Activated CD4-positive, alpha-beta memory T cell treated with anti-CD3 and anti-CD28 coated beads, Interleukin-2, amount 10 ng/mL, durations not matched to agents 7 days and 5 days (primary cell): ENCODE measurements at regions not wholly inside any gene's neighbourhood (a gene's known extent, or its start where the extent isn't known, plus 50 kb on each side); places are given as distances from the start of the nearest gene placed in this dataset.

Source experiments
- CTCF ChIA-PET: fragments of 350-600 bp; sonication (Branson Sonifier 250); formaldehyde crosslinking; loops from one replicate; lab custom pipeline; 2021; ENCODE audit warnings: antibody characterized with exemption, inconsistent platforms; lab: Charles Lee
- POLR2A ChIA-PET: fragments of 350-600 bp; sonication (Branson Sonifier 250); formaldehyde crosslinking; loops from one replicate; lab custom pipeline; 2021; ENCODE audit warnings: antibody characterized with exemption; lab: Charles Lee
- DNase-seq: peaks from one replicate; pipeline ENCODE4 v3.0.0-alpha.2; 2020
- H3K27ac Mint-ChIP-seq: one replicate; pipeline ENCODE4 v1.8.0; 2021; ENCODE audit warnings: mild to moderate bottlenecking, mixed read lengths
- H3K27me3 Mint-ChIP-seq: one replicate; pipeline ENCODE4 v1.8.0; 2021; ENCODE audit warnings: mixed read lengths
- H3K36me3 Mint-ChIP-seq: one replicate; pipeline ENCODE4 v1.8.0; 2021; ENCODE audit warnings: low read depth, mixed read lengths
- H3K4me1 Mint-ChIP-seq: one replicate; pipeline ENCODE4 v1.8.0; 2021; ENCODE audit warnings: mixed read lengths
- H3K4me3 Mint-ChIP-seq: one replicate; pipeline ENCODE4 v1.8.0; 2021; ENCODE audit warnings: mild to moderate bottlenecking, mixed read lengths
- H3K9me3 Mint-ChIP-seq: one replicate; pipeline ENCODE4 v1.8.0; 2021; ENCODE audit warnings: mixed read lengths

DNA sequence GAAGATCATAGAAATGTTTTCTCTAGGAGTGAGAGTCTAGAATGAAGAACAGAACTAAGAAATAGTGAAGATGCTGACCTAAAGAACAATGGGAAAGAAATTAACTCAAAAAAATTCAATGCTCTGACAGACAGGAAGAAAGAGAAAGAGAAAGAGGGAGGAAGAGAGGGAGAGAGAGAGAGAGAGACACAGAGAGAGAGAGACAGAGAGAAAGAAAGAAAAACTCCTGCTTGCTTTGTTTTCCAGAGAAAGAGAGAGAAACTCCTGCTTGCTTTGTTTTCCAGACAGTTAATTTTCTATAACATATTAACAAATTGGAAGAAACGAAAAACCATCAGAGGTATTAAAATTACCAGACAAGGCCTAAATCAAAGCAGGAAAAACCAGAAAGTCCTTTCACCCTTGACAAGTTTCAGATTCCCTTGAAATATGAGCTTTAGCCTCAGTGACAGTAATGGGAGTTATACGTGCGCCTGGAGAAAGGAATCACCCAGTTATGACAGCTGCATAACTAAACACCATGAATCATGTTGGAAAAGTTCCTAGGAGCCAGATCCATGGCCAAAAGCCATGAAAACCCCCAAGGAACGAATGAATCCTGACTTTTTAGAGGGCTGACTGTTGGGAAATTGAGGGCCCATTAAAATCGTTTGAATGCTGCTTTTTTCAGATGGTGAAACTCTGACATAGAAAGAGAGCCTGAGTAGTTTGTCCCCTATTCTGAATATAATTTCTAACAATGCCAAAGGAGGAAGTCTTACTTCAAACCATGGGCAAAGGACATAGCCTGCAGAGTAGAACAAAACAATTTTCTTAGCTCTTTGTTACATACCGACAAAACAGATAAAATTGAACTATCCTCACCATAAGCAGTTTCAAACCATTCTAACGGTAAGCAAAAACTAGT, 228.6 kb upstream of the CHST9 start:
- H3K4me1 Mint-ChIP-seq, result no peaks in the 10 kb centered on the region
- CTCF ChIA-PET, result no interaction called here
- DNase-seq, result no peak

GRCh38 chr18:27412556-27412955, 227.4 kb upstream of the CHST9 start:
- Mint-ChIP-seq H3K27me3 (no peaks in the 10 kb centered on the region), H3K36me3 (no peaks in the 10 kb centered on the region), H3K9me3 (peaks cover 5% of the 10 kb centered on the region), H3K27ac (no peak overlapping the region), H3K4me3 (no peak overlapping the region), H3K4me1 (no peaks in the 10 kb centered on the region)
- ChIA-PET CTCF (no interaction called here), POLR2A (no interaction called here)
- DNase-seq, result no peak

More for the DNA sequence above, 228.6 kb upstream of the CHST9 start:
- Mint-ChIP-seq H3K9me3 (peaks cover 5% of the 10 kb centered on the region), H3K36me3 (no peaks in the 10 kb centered on the region), H3K27me3 (no peaks in the 10 kb centered on the region), H3K4me3 (no peak overlapping the region), H3K27ac (no peak overlapping the region)
- POLR2A ChIA-PET, result no interaction called here

DNA sequence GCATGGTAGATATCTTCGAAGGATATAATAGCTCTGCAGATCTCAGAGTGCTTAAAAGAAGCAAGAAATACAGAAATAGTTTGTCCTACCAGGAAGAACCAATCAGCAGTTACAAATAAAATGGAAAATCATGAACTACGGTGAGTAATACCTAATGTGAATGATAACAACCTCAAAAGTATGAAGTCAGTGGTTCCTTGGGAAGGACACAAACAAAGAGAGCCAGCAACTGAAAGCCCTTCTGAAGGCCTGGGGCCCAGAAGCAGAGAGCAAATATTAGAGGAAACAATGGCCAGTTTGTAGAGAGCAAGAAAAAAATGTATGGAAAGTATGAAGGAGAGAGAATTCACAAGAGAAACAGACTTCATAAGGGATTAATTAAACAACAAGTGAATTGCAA, 226.8 kb upstream of the CHST9 start:
- no peak overlapping the region for H3K4me3 Mint-ChIP-seq
- ChIA-PET CTCF (no interaction called here), POLR2A (no interaction called here)
- DNase-seq, result no peak
- H3K4me1 Mint-ChIP-seq, result no peaks in the 10 kb centered on the region
- peaks cover 5% of the 10 kb centered on the region for H3K9me3 Mint-ChIP-seq
- H3K27me3 Mint-ChIP-seq, result no peaks in the 10 kb centered on the region
- no peaks in the 10 kb centered on the region for H3K36me3 Mint-ChIP-seq
- H3K27ac Mint-ChIP-seq, result no peak overlapping the region

GRCh38 chr18:27411013-27411412, 225.9 kb upstream of the CHST9 start:
- H3K27ac Mint-ChIP-seq, result no peak overlapping the region
- no peak overlapping the region for H3K4me3 Mint-ChIP-seq
- CTCF ChIA-PET, result no interaction called here
- POLR2A ChIA-PET, result no interaction called here
- H3K27me3 Mint-ChIP-seq, result no peaks in the 10 kb centered on the region
- no peaks in the 10 kb centered on the region for H3K4me1 Mint-ChIP-seq
- H3K9me3 Mint-ChIP-seq, result peaks cover 5% of the 10 kb centered on the region
- H3K36me3 Mint-ChIP-seq, result no peaks in the 10 kb centered on the region
- no peak for DNase-seq

GRCh38 chr18:27404855-27405254, 219.7 kb upstream of the CHST9 start:
- H3K4me3 Mint-ChIP-seq, result no peak overlapping the region
- DNase-seq, result no peak
- POLR2A ChIA-PET, result no interaction called here
- H3K4me1 Mint-ChIP-seq, result no peaks in the 10 kb centered on the region
- no peak overlapping the region for H3K27ac Mint-ChIP-seq
- H3K9me3 Mint-ChIP-seq, result peaks cover 6% of the 10 kb centered on the region
- no peaks in the 10 kb centered on the region for H3K27me3 Mint-ChIP-seq
- CTCF ChIA-PET, result no interaction called here
- H3K36me3 Mint-ChIP-seq, result no peaks in the 10 kb centered on the region

- Mint-ChIP-seq H3K36me3 (no peaks in the 10 kb centered on the region), H3K4me3 (no peak overlapping the region), H3K27me3 (no peaks in the 10 kb centered on the region), H3K4me1 (no peaks in the 10 kb centered on the region), H3K27ac (no peak overlapping the region), H3K9me3 (peaks cover 6% of the 10 kb centered on the region)
- ChIA-PET POLR2A (no interaction called here), CTCF (no interaction called here)
- no peak for DNase-seq
Measured at GRCh38 chr18:27400001-27400400, 214.9 kb upstream of the CHST9 start.

DNA sequence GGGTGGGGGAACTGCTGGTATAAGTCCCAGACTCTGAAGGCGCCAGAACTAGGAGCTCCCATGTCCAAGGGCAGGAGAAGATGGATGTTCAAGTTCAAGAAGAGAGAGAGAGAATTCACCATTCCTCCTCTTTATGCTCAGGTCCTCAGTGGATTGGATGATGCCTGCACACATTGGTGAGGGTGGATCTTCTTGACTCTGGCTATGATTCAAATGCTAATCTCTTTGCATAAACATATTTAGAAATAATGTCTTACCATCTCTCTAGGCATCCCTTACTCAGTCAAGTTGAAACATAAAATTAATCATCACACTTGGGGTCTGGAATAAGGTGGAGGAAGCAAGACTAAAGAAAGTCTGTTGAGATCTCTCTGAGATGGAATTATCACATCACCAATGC, 210.6 kb upstream of the CHST9 start:
- no peak overlapping the region for H3K27ac Mint-ChIP-seq

DNA sequence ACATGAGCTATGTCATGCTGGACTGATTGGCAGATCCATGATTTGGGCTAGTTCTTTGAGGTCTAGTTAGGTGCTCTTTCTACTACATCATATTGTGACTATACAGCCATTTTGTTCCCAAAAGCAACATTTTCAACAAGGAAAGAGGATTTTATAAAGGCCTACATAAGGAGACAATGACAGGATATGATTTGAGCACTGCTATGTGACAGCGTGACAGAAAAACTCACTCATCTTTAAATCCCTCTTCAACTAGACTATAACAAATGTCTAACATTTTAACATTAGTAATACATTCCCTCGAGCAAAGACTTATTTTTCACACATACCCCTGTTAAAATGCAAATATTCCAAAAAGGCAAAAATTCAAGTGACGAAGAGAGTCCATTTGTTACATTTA, 209.6 kb upstream of the CHST9 start:
- no peaks in the 10 kb centered on the region for H3K4me1 Mint-ChIP-seq
- DNase-seq, result no peak
- H3K27me3 Mint-ChIP-seq, result no peaks in the 10 kb centered on the region
- H3K27ac Mint-ChIP-seq, result no peak overlapping the region
- peaks cover 4% of the 10 kb centered on the region for H3K9me3 Mint-ChIP-seq
- CTCF ChIA-PET, result no interaction called here
- no peaks in the 10 kb centered on the region for H3K36me3 Mint-ChIP-seq
- H3K4me3 Mint-ChIP-seq, result no peak overlapping the region
- POLR2A ChIA-PET, result no interaction called here

More for the DNA sequence above, 210.6 kb upstream of the CHST9 start:
- no peaks in the 10 kb centered on the region for H3K4me1 Mint-ChIP-seq
- no peak overlapping the region for H3K4me3 Mint-ChIP-seq
- no peak for DNase-seq
- H3K36me3 Mint-ChIP-seq, result no peaks in the 10 kb centered on the region
- H3K27me3 Mint-ChIP-seq, result no peaks in the 10 kb centered on the region
- POLR2A ChIA-PET, result no interaction called here
- peaks cover 9% of the 10 kb centered on the region for H3K9me3 Mint-ChIP-seq
- CTCF ChIA-PET, result no interaction called here

DNA sequence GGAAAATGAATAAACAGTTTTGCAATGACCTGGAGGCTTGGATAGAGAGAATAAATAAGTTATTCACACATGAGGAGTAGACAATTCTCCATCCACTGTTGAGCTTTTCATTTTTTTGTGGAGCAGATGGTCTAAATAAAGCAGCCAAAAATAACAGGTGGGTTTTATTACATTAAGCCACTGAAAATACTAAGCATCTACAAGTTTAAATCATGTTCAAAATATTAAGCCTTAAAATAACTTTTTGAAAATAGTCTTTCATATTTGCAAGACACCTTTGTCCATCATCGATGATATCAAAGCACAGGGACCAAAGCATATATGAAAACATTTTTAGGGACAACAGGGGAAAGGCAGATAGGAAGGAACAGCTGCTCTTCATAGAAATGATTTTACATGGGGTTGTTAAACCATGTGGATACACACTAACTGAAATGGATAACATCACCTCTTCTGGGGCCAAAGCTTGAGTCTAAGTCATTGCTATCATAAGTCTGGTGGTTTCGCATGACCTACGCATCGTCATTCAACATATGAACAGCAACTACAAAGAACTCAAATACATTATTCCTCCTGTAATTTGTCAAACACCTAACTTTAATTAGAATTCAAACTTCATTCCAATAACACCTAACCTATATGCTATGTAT, 197.6 kb upstream of the CHST9 start:
- H3K9me3 Mint-ChIP-seq, result peaks cover 7% of the 10 kb centered on the region

DNA sequence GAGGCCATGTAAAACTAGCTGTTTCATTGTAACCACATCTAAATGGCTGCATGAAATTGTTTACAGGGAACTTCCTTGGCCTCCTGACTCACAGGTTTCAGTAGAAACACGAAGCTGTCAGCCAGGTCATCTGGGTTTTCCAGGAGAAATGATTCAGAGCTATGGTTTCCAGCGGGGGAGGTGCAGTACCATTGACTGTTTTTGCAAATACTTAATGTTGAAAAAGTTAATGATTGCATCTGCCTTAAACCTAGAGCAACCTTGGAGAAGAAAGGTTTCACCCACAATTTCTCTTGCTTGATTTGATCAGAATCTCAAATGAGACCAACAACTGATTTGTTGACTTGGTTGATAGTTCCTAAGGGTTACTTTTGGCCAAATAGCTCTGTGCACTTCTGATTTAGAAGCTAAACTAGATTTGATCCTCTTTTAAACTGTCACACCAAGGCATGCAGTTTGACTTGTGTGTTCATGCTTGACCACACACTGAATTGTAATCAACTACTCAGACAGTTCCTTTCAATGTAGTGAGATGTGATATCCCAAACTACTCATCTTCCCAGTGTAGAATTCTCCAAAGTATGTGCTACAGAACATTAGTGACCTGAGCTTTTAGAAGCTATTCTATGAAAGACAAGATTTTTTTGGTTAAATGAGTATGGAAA, 193.5 kb upstream of the CHST9 start:
- Mint-ChIP-seq H3K27me3 (no peaks in the 10 kb centered on the region), H3K9me3 (peaks cover 5% of the 10 kb centered on the region), H3K4me1 (no peaks in the 10 kb centered on the region), H3K4me3 (no peak overlapping the region), H3K27ac (no peak overlapping the region), H3K36me3 (no peaks in the 10 kb centered on the region)
- DNase-seq, result no peak
- POLR2A ChIA-PET, result no interaction called here
- CTCF ChIA-PET, result no interaction called here

More for the DNA sequence above, 197.6 kb upstream of the CHST9 start:
- Mint-ChIP-seq H3K27me3 (no peaks in the 10 kb centered on the region), H3K4me1 (no peaks in the 10 kb centered on the region), H3K36me3 (no peaks in the 10 kb centered on the region), H3K27ac (no peak overlapping the region), H3K4me3 (no peak overlapping the region)
- ChIA-PET CTCF (no interaction called here), POLR2A (no interaction called here)
- DNase-seq, result no peak

DNA sequence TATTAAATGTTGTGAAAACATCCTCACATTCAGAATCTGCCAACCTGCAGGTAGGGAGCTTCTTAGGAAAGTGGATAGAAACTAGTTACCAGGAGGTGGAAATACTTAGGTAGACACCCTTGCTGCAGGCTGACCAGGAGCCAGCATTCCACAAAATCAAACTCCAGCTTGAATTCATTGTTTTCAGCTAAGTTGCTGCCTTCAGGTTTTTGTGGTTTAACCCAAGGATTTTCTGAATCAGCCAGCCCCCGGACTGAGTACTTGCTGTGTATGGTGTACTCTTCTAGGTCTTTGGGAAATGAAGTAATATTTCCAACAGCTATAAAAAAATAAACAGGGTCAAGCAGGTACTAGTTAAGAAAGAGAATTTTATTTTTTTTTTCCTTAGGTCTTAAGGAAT, 192.1 kb upstream of the CHST9 start:
- DNase-seq, result no peak
- POLR2A ChIA-PET, result no interaction called here
- Mint-ChIP-seq H3K4me1 (no peaks in the 10 kb centered on the region), H3K4me3 (no peak overlapping the region), H3K36me3 (no peaks in the 10 kb centered on the region), H3K27me3 (no peaks in the 10 kb centered on the region), H3K27ac (no peak overlapping the region), H3K9me3 (peaks cover 5% of the 10 kb centered on the region)
- CTCF ChIA-PET, result no interaction called here

DNA sequence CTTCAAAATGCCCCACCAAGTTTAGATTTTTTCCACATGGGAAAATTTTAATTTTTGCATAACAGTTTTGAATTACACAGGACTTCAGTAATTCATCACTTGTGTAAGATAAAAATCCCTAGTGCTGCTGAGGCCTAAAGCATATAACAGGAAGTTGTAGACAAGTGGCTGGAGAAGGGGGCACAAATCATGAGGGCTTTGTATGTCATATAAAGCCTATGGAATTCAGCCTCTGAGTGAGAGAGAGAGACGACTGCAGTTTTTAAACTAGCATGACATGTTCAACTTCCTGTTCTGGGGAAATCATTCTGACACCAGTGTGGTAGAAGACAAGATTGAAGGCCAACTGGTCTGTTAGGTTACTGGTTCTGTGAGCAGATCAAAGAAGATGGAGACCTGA, 187.3 kb upstream of the CHST9 start:
- DNase-seq, result no peak
- Mint-ChIP-seq H3K4me1 (no peaks in the 10 kb centered on the region), H3K4me3 (no peak overlapping the region), H3K9me3 (peaks cover 7% of the 10 kb centered on the region), H3K36me3 (no peaks in the 10 kb centered on the region), H3K27me3 (no peaks in the 10 kb centered on the region), H3K27ac (no peak overlapping the region)
- POLR2A ChIA-PET, result no interaction called here
- CTCF ChIA-PET, result no interaction called here

GRCh38 chr18:27366665-27367064, 181.6 kb upstream of the CHST9 start:
- no peaks in the 10 kb centered on the region for H3K36me3 Mint-ChIP-seq
- H3K27me3 Mint-ChIP-seq, result no peaks in the 10 kb centered on the region
- no peak overlapping the region for H3K4me3 Mint-ChIP-seq
- DNase-seq, result no peak
- ChIA-PET POLR2A (no interaction called here), CTCF (no interaction called here)
- H3K4me1 Mint-ChIP-seq, result no peaks in the 10 kb centered on the region
- H3K9me3 Mint-ChIP-seq, result peaks cover 7% of the 10 kb centered on the region
- H3K27ac Mint-ChIP-seq, result no peak overlapping the region
